ENCODE measurements at regions not wholly inside any gene's neighbourhood (a gene's known extent, or its start where the extent isn't known, plus 50 kb on each side); places are given as distances from the start of the nearest gene placed in this dataset.

DNA sequence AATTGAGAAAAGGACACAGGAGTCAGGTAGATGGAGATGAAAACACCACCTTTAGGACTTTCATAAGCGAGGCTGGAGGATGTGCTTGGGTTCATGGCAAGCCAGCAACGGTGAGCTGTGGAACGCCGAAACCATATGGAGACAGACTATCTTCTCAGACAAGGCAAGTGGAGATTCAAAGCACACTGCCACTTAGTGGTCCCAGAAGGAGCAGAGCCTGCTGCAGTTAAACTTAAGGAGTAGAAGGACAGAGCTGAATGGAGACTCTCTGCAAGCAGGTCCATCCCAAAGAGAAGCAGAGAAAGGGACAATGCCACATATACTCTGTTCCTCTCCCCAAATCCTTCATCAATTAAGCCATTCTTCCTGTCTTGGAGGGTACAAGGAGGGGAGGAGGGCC, 236.3 kb upstream of the HABP2 start:
- TF ChIP-seq, protein P1, sequence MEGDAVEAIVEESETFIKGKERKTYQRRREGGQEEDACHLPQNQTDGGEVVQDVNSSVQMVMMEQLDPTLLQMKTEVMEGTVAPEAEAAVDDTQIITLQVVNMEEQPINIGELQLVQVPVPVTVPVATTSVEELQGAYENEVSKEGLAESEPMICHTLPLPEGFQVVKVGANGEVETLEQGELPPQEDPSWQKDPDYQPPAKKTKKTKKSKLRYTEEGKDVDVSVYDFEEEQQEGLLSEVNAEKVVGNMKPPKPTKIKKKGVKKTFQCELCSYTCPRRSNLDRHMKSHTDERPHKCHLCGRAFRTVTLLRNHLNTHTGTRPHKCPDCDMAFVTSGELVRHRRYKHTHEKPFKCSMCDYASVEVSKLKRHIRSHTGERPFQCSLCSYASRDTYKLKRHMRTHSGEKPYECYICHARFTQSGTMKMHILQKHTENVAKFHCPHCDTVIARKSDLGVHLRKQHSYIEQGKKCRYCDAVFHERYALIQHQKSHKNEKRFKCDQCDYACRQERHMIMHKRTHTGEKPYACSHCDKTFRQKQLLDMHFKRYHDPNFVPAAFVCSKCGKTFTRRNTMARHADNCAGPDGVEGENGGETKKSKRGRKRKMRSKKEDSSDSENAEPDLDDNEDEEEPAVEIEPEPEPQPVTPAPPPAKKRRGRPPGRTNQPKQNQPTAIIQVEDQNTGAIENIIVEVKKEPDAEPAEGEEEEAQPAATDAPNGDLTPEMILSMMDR (conservative IDR thresholded peaks at IDR 0.05): no peak
- no peak for TF ChIP-seq ZFX (IDR thresholded peaks at IDR 0.05)

All from C4-2B (cell line).